Activated naive CD8-positive, alpha-beta T cell treated with anti-CD3 and anti-CD28 coated beads for 36 hours (primary cell): ENCODE measurements at regions not wholly inside any gene's neighbourhood (a gene's known extent, or its start where the extent isn't known, plus 50 kb on each side); places are given as distances from the start of the nearest gene placed in this dataset.
A peak's percentile ranks its signal among the peaks of the same experiment; 100 is the strongest.
"Not testable (repeated sequence)": the region's sequence is repeated elsewhere in the genome, so short reads cannot be mapped to it uniquely, and the experiment has no call there.

ENCODE experiments used
- DNase-seq: peaks from one replicate; pipeline ENCODE4 v3.0.0; 2021
- H3K27ac Mint-ChIP-seq: one replicate; pipeline ENCODE4 v1.8.0; 2022; ENCODE audit warnings: mild to moderate bottlenecking, moderate library complexity, mixed read lengths
- H3K27me3 Mint-ChIP-seq: one replicate; pipeline ENCODE4 v1.8.0; 2022; ENCODE audit warnings: mild to moderate bottlenecking, mixed read lengths
- H3K36me3 Mint-ChIP-seq: one replicate; pipeline ENCODE4 v1.8.0; 2021; ENCODE audit warnings: mild to moderate bottlenecking, mixed read lengths
- H3K4me1 Mint-ChIP-seq: one replicate; pipeline ENCODE4 v1.8.0; 2021; ENCODE audit warnings: mixed read lengths
- H3K4me3 Mint-ChIP-seq: one replicate; pipeline ENCODE4 v1.8.0; 2022; ENCODE audit warnings: mild to moderate bottlenecking, moderate library complexity, mixed read lengths
- H3K9me3 Mint-ChIP-seq: one replicate; pipeline ENCODE4 v1.8.0; 2022; ENCODE audit warnings: mixed read lengths

GRCh38 chr7:119256001-119256400, 1017.0 kb upstream of the KCND2 start:
- DNase-seq: no peak
- H3K4me3 Mint-ChIP-seq: no peak overlapping the region
- no peaks in the 10 kb centered on the region for H3K4me1 Mint-ChIP-seq
- H3K9me3 Mint-ChIP-seq: no peaks in the 10 kb centered on the region
- H3K36me3 Mint-ChIP-seq: no peaks in the 10 kb centered on the region
- no peak overlapping the region for H3K27ac Mint-ChIP-seq
- no peaks in the 10 kb centered on the region for H3K27me3 Mint-ChIP-seq

- Mint-ChIP-seq H3K27me3 (no peaks in the 10 kb centered on the region), H3K4me1 (no peaks in the 10 kb centered on the region), H3K27ac (no peak overlapping the region), H3K9me3 (no peaks in the 10 kb centered on the region), H3K36me3 (no peaks in the 10 kb centered on the region), H3K4me3 (no peak overlapping the region)
- no peak for DNase-seq
Measured at GRCh38 chr7:119256446-119257131, 1016.4 kb upstream of the KCND2 start.

- H3K4me3 Mint-ChIP-seq, H3K36me3 Mint-ChIP-seq, H3K27me3 Mint-ChIP-seq, H3K27ac Mint-ChIP-seq, H3K9me3 Mint-ChIP-seq, H3K4me1 Mint-ChIP-seq, DNase-seq: not testable (repeated sequence)
Measured at GRCh38 chr7:119266790-119267189, 1006.2 kb upstream of the KCND2 start.

- H3K4me1 Mint-ChIP-seq: no peaks in the 10 kb centered on the region
- H3K9me3 Mint-ChIP-seq: peaks cover 1% of the 10 kb centered on the region
- DNase-seq: peak; percentile 9
- H3K27ac Mint-ChIP-seq: no peak overlapping the region
- H3K36me3 Mint-ChIP-seq: no peaks in the 10 kb centered on the region
- H3K27me3 Mint-ChIP-seq: no peaks in the 10 kb centered on the region
- no peak overlapping the region for H3K4me3 Mint-ChIP-seq
Measured at GRCh38 chr7:119270045-119270464, 1002.9 kb upstream of the KCND2 start.

DNA sequence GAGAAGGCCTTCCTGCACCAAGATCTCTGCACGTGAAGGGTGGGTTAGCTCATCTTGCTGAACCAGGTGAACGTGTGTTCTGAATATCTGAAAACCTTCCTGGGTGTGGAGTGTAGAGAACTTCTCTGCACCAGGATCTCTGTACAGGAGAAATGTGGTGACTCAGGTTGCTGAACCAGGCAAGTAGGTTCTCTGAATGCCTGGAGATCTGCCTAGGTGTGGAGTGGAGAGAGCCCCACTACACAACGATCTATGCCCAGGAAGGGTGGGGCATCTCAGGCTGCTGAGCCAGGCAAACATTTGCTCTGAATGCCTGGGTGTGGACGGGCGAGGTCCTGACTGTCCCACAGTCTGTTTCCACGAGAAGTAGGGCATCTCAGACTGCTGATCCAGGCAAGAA, 1002.3 kb upstream of the KCND2 start:
- H3K36me3 Mint-ChIP-seq: no peaks in the 10 kb centered on the region
- H3K9me3 Mint-ChIP-seq: peaks cover 1% of the 10 kb centered on the region
- no peak for DNase-seq
- no peak overlapping the region for H3K4me3 Mint-ChIP-seq
- H3K27me3 Mint-ChIP-seq: no peaks in the 10 kb centered on the region
- H3K27ac Mint-ChIP-seq: no peak overlapping the region
- no peaks in the 10 kb centered on the region for H3K4me1 Mint-ChIP-seq

DNA sequence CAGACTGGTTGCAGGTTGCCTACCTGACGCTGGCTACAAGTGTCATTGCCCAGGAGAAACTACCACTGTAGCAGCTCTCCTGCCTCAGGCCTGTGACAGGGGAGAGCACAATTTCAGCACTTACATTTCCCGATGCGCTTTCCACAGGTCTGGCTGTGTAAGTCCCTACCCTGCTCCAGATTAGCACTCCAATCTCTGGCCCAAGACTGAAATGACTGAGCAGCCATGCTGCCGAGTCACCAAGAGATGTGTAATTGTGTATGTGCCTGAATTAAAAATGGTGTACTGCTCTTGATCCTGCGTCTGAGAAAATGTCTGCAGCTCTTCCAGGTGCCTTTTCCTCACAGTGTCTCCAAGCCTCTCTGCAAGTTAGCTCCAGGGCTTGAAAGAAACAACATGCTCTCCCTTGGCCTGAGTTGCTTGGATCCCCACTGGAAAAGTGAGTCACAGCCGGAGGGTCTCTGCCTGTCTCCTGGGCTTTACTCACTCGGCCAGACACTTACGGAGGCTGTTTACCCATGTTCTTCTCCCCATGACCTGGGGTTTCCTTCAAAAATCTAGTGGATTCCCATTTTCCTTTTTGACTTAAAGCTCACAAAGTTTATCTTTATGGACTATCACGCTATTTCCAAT, 1001.7 kb upstream of the KCND2 start:
- no peak for DNase-seq
- Mint-ChIP-seq H3K4me1 (no peaks in the 10 kb centered on the region), H3K27ac (no peak overlapping the region), H3K4me3 (no peak overlapping the region), H3K9me3 (peaks cover 1% of the 10 kb centered on the region), H3K27me3 (no peaks in the 10 kb centered on the region), H3K36me3 (no peaks in the 10 kb centered on the region)

DNA sequence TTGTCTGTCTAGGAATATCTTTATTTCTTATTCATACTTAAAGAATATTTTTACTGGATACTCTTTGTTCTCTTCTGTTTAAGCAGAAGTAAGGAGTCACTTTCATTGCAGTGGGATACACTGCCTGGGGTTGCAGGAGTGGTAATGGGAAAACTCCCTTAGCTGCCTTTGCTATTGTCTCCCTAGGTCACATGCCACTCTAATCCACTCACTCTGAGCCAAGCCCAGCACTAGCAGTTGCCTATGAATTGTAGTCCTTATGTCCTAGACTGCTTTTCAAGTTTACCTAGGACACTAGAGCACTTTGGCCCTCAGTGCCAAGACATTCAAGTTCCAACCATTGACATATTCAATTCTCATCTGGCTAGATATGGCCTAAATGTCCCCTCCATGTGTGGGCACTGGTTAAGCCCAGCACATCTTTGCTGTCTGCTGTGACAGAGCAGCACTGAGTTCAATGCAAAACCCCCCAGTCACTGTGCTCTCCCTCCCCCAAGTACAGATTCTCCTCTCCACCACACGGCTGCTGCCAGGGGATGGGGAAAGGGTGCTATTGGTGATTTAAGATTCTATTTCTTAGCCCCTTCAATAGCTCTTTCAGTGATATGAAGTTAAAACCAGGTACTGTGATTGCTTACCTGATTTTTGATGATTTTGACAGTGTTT, 991.7 kb upstream of the KCND2 start:
- Mint-ChIP-seq H3K4me3 (no peak overlapping the region), H3K4me1 (no peaks in the 10 kb centered on the region), H3K36me3 (no peaks in the 10 kb centered on the region), H3K9me3 (peaks cover 7% of the 10 kb centered on the region), H3K27me3 (no peaks in the 10 kb centered on the region), H3K27ac (no peak overlapping the region)
- no peak for DNase-seq

GRCh38 chr7:119283353-119283752, 989.6 kb upstream of the KCND2 start:
- H3K36me3 Mint-ChIP-seq: no peaks in the 10 kb centered on the region
- H3K27ac Mint-ChIP-seq: no peak overlapping the region
- peaks cover 5% of the 10 kb centered on the region for H3K9me3 Mint-ChIP-seq
- no peak for DNase-seq
- H3K4me3 Mint-ChIP-seq: no peak overlapping the region
- no peaks in the 10 kb centered on the region for H3K27me3 Mint-ChIP-seq
- H3K4me1 Mint-ChIP-seq: no peaks in the 10 kb centered on the region

- H3K27me3 Mint-ChIP-seq: no peaks in the 10 kb centered on the region
- H3K4me3 Mint-ChIP-seq: no peak overlapping the region
- H3K9me3 Mint-ChIP-seq: no peaks in the 10 kb centered on the region
- no peaks in the 10 kb centered on the region for H3K4me1 Mint-ChIP-seq
- no peaks in the 10 kb centered on the region for H3K36me3 Mint-ChIP-seq
- DNase-seq: no peak
- H3K27ac Mint-ChIP-seq: no peak overlapping the region
Measured at GRCh38 chr7:119288416-119288815, 984.6 kb upstream of the KCND2 start.

- not testable (repeated sequence) for H3K27me3 Mint-ChIP-seq, H3K9me3 Mint-ChIP-seq
Measured at GRCh38 chr7:119300341-119300740, 972.6 kb upstream of the KCND2 start.

GRCh38 chr7:119320316-119320715, 952.7 kb upstream of the KCND2 start:
- Mint-ChIP-seq H3K27ac (no peak overlapping the region), H3K4me3 (no peak overlapping the region), H3K4me1 (no peaks in the 10 kb centered on the region), H3K36me3 (no peaks in the 10 kb centered on the region), H3K27me3 (no peaks in the 10 kb centered on the region), H3K9me3 (peaks cover 8% of the 10 kb centered on the region)
- no peak for DNase-seq

More at GRCh38 chr7:119300341-119300740, 972.6 kb upstream of the KCND2 start:
- H3K27ac Mint-ChIP-seq, DNase-seq, H3K4me1 Mint-ChIP-seq, H3K36me3 Mint-ChIP-seq, H3K4me3 Mint-ChIP-seq: not testable (repeated sequence)

DNA sequence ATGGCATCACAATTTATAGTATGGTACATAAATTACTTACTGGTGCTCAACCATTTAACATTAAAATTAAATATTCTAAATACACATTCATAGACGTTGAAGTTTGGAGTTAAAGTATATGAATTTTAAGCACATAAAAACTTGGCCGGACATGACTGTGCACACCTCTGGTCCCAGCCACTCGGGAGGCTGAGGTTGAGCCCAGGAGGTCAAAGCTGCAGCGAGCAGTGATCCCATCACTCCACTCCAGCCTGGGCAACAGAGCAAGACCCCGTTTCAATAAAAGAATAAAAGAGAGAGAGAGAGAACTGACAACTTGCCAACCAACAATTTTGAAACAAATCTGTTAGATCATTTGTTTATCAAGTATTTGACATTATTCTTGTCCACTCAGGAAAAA, 943.3 kb upstream of the KCND2 start:
- H3K27ac Mint-ChIP-seq: no peak overlapping the region

DNA sequence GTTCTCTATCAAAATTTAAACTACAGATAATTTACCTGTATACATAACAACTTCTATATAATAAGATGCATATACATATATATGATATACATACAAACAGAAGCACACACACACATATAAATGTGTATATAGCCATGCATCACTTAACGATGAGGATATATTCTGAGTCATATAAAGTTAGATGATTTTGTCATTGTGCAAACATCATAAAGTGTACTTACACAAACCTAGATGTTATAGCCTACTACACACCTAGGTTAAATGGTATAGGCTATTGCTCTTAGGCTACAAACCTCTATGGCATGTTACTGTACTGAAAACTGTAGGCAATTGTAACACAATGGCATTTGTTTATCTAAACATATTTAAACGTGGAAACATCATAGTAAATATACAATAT, 937.6 kb upstream of the KCND2 start:
- Mint-ChIP-seq H3K27ac (no peak overlapping the region), H3K27me3 (no peaks in the 10 kb centered on the region), H3K36me3 (no peaks in the 10 kb centered on the region), H3K4me3 (no peak overlapping the region), H3K4me1 (no peaks in the 10 kb centered on the region), H3K9me3 (peaks cover 1% of the 10 kb centered on the region)
- DNase-seq: no peak

More for the DNA sequence above, 943.3 kb upstream of the KCND2 start:
- no peak for DNase-seq
- no peak overlapping the region for H3K4me3 Mint-ChIP-seq
- H3K36me3 Mint-ChIP-seq: no peaks in the 10 kb centered on the region
- no peaks in the 10 kb centered on the region for H3K4me1 Mint-ChIP-seq
- H3K27me3 Mint-ChIP-seq: no peaks in the 10 kb centered on the region
- H3K9me3 Mint-ChIP-seq: peaks cover 6% of the 10 kb centered on the region

DNA sequence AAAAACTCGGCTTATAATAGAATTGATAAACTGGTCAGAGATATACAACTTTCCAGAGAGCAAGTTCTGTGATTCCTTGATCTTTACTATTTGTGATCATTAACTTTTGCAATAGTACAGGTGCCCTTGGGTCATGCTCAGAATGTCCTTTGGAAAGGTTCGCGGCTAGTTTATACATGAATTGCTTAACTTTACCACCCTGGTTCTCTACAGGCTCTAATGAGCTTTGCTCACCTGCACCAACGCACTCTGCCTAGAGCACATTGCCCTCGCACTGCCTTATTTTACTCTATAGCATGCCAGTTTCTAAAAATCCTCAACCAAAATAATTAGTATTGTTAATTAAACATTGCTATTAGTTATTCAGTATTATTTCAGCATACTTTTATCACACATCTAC, 931.2 kb upstream of the KCND2 start:
- Mint-ChIP-seq H3K9me3 (peaks cover 2% of the 10 kb centered on the region), H3K36me3 (no peaks in the 10 kb centered on the region), H3K4me3 (no peak overlapping the region), H3K4me1 (no peaks in the 10 kb centered on the region), H3K27me3 (no peaks in the 10 kb centered on the region), H3K27ac (no peak overlapping the region)
- no peak for DNase-seq

DNA sequence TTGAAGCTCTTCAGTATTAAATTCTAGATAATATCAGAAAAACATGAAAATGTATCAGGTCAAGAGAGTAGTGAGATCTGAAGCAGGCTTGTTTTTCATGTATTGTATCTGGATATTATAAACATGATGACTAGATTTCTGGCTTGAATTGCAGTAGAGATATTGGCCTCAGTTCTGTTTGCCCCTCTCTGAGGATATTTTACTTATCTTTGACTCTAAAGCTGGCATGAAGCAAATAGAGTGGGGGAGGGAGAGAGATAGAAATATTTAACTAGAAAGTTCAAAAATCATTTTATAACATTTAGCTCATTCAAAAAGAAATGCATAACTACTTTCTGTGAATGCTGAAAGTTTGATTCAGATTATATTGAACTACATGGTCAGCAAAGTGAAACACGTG, 929.7 kb upstream of the KCND2 start:
- no peaks in the 10 kb centered on the region for H3K36me3 Mint-ChIP-seq
- H3K4me1 Mint-ChIP-seq: no peaks in the 10 kb centered on the region
- H3K9me3 Mint-ChIP-seq: peaks cover 12% of the 10 kb centered on the region
- no peaks in the 10 kb centered on the region for H3K27me3 Mint-ChIP-seq
- DNase-seq: no peak
- no peak overlapping the region for H3K27ac Mint-ChIP-seq
- no peak overlapping the region for H3K4me3 Mint-ChIP-seq

DNA sequence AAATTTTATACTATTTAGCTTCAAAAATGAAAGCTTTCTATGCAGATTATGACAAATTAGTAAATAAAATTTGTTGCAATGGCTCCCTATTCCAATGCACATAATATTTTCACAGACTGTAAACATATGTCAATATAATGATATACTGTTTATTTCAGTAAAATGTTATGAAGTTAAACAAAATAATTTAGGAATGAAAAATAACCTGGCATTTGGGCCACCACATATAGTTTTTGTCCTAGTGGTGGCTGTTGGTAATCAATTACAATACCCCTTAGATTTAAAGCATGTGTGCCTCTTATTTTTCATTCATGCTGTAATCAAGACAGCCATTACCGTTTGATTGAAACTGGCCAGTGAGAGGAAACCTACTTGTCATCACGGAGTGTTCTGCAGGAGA, 928.5 kb upstream of the KCND2 start:
- Mint-ChIP-seq H3K27ac (no peak overlapping the region), H3K36me3 (no peaks in the 10 kb centered on the region), H3K4me1 (no peaks in the 10 kb centered on the region), H3K27me3 (no peaks in the 10 kb centered on the region), H3K4me3 (no peak overlapping the region), H3K9me3 (peaks cover 13% of the 10 kb centered on the region)
- DNase-seq: no peak
